GM21786 (cell line): ENCODE measurements at regions not wholly inside any gene's neighbourhood (a gene's known extent, or its start where the extent isn't known, plus 50 kb on each side); places are given as distances from the start of the nearest gene placed in this dataset.

ENCODE experiments used
- ATAC-seq: cut with Tn5 transposase; IDR thresholded peaks from one replicate; pipeline ENCODE4 v1.9.1; 2021; ENCODE audit not compliant: unreplicated experiment

- ATAC-seq = no peak
These were observed 179.4 kb downstream of the ETS1 start for GRCh38 chr11:128407962-128408361.

DNA sequence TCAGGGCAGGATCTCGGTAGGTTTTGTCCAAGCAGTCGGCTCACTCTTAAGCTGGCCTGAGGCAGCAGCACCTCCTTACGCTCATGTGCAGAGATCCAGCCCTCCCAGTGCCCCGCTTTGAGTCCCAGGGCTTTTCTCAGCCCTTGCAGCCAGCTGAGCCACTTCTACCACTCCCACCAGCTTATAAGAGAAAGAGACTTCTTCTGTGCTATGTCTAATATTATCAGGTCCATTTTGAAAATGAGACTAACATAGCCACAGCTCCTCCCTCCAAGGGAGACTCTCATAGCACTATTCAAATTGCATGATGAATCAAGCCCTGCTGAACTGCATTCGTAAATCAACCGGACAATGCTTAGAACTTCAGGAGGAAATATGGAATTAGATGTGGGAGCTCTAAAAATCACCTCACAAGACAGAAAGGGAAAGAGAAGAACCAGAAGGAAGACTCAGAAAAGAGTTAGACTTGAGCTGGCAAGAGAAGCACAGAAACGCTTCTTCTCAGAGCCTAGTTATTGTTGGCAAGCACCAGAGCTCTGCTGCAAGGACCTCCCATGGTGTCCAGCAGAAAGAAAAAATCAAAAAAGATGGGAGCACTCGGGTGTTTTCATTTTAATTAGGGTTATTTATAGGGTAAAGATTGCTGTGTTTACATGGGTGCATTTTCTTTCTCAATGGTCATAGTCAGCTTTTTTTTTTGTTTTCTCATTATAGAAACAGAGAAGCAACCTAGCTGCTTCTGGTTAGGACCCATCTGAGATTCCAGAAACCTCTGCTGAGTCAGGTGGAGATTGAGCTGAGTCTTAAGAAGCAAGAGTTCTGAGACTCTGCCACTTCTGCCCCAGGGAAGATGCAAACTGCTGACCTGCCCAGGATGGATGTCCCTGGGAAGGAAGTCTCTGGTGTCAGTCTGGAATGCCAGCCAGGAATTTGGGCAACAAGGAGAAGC lies 181.4 kb downstream of the ETS1 start:
- ATAC-seq = no peak

DNA sequence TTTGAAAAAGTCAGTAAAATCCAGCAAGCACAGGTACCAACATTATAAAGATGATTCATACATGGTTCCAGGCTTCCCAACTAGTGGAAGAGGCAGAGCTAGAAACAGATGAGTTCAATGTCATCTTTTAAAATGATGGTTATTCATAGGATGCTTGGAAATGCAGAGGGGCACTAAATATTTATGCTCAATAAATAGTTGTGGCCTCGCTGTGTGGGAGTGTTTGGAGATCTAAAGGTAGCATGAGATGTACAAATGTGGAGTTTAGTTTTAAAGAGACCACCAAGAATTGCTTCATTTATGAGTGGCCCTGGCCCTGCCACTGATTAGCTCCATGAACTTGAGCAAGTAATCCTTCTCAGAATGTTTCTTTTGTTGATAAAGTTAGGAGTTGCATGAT lies 182.2 kb downstream of the ETS1 start:
- no peak for ATAC-seq

DNA sequence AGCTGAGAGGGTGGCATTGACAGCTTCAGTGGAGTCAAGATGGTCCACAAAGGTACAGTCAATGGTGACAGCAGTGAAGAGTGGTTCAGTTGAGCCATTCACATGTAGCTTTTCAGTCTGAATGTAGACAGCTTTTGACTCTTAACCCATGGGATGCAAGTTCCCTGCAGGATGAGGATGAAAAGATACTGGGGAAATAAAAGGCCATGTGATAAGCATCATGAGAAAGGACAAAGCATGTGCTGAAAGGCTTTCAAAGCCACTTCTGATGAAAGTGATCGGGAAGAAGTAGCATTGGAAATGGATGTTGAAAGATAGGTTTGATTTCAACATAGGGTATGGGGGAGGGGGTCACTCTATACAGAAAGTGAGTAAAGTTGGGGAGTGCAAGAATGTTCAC lies 182.9 kb downstream of the ETS1 start:
- no peak for ATAC-seq

DNA sequence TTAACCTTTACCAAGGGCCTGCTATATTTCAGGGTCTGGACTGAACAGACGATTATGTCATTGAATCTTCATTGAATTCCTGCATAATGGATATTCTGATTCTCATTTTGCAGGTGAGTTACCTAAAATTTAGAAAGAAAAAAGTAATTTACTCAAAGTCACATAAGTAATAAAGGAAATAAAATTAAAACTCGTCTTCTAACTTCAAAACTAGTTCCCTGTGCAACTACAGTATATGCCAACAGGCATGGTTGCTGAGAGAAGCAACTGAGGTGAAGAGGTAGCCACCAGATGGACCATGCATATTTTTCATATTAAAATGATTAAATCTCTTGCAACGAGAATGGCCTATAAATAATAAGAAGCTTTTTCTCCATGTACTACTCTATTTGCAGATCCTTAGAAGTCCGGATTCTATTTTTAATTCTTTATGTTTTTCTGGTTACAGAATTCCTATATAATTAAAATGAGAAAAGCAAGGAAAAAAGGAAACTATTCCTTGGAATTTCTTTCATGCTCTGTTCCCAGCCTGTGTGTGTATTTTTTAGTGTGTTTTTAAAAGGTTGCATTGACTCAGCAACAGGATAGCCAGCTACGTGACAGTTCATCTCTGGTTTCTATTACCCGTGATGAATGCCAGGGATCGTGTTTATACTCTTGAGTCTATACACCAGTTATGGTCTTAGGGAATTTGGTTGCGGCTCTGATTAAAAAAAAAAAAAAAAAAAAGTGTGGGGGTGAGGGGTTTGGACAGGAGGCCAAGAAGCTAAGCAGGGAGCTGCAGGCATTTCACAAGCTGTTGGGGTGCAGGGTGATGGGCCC lies 186.8 kb downstream of the ETS1 start:
- ATAC-seq = no peak

DNA sequence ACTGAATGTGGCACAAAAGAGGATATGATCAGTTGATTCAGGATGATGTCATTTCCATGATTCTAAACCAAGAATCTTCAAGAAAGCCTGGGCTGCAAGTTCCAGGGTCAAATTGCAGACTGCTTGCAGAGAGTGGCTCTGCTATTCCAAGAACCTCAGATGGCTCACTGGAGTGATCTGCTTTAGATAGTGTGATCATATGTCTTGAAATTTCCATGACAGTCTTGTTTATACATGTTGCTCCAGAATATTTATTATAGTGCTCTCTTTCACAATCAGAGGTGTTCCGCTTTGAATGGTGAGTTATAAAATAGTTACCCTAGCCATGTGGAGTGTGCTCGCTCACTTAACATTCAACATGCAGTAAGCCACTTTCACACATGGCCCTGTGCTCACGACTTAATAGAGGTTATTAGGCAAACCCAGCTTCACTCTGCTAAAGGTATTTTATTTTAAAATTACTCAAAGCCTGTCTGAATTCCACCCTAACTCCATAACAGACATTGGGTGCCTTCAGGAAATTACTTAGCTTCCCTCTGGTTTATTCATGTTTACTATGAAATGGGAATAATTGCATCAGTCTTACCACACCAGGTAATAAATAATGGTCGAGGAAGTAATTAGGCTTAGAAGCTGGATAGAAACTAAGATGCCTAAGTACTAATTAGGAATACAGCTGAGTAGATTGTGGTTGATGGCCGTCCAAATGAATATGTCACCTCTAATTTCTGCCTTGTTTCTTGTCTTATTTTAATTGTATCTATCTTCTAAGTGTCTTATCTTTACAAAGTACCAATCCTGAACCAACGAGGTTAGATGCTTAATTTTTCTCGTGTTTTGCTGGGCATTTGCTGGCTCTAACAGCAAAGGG lies 187.9 kb downstream of the ETS1 start:
- peak; percentile 64 for ATAC-seq

DNA sequence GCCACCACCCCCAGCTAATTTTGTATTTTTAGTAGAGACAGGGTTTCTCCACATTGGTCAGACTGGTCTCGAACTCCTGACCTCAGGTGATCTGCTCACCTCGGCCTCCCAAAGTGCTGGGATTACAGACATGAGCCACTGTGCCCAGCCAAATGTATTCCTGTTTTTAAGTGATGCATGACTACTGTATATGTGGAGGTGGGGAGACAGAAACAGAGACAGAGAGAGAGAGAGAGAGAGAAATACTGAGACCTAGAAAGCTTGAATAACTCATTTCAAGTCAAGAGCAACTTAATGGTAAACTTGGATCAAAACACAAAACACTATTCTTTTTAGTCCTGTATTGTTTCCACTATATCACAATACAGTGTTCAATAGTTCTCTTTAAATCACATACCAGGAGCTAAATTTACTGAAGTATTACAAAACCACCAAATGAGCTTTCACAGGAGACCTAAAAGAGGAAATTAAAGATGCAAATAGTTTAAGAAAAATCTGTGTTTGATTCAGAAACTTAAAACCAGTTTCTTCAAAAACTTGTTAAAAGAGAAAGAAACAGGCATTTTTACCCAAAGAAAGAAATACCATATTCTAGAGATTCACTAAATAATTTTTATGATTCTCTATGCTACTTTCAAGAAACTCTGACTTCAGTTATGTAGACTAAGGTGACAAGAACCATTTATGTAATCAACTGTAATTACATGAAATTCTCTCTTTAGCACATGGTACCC lies 188.7 kb downstream of the ETS1 start:
- ATAC-seq = peak; percentile 51

DNA sequence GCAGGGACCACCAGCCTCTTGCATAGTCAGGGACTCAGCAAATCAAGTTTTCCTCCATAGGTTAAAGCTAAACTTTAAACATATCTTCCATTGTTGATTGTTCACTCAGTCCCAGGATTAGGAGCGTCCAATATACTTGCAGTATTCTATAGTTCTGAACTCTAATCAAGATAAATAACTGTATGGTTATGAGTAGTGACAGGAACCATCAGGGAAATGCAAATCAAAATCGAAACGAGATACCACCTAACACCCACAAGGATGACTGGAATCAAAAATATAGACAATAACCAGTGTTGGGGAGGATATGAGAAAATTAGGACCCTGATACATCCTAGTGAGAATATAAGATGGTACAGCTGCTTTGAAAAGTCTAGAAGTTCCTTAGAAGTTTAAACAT lies 190.0 kb downstream of the ETS1 start:
- ATAC-seq = no peak

DNA sequence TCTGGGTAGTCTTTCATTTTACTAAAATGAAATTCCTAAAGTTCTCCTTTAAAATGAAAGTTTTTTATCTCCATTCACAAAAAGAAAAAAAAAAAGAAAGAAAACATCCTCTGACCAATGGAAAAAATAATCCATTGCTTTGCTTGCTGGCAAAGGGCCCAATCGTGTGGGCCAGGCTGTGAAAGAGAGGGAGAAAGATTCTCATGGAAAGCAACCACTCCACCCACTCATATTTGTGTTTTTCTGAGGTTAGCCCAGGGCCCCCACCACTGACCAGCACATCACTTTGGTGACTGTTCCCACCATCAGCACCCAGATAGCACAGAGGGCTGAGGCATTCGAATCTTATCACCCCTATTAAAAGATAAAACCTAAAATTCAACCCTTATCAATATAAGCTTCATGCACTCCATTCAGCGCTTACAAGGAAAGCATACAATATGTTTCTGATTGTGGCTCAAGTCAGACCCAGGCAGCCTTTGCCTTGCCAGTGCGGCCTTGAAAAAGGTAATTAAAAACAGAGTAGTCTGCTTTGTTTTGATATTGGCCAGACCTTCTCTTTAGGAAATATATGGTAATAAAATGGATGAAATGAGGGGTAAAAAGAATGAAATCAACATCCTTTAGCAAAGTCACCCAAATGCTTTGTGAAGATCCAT lies 192.8 kb downstream of the ETS1 start:
- no peak for ATAC-seq

DNA sequence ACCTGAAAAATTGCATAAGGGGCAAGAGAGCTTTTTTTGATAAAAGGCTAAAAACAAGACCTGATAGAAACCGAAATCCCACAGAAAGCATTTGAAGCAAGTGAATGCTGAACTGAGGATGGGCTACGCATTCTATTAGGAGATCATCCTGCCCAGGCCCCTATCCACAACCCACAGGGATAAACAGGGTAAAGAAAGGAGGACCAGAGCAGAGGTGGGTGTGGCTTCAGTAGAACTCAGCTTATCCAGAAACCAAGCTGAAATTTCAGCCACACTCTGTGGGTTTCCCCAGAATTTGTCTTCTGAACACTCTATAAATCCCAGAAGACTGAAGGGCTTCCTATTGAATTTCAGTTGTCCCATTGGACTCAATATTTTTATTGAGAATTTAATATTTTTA lies 195.1 kb downstream of the ETS1 start:
- no peak for ATAC-seq

GRCh38 chr11:128391811-128392210 lies 195.5 kb downstream of the ETS1 start:
- ATAC-seq = no peak

- no peak for ATAC-seq
These were observed 197.1 kb downstream of the ETS1 start for GRCh38 chr11:128390246-128390645.

DNA sequence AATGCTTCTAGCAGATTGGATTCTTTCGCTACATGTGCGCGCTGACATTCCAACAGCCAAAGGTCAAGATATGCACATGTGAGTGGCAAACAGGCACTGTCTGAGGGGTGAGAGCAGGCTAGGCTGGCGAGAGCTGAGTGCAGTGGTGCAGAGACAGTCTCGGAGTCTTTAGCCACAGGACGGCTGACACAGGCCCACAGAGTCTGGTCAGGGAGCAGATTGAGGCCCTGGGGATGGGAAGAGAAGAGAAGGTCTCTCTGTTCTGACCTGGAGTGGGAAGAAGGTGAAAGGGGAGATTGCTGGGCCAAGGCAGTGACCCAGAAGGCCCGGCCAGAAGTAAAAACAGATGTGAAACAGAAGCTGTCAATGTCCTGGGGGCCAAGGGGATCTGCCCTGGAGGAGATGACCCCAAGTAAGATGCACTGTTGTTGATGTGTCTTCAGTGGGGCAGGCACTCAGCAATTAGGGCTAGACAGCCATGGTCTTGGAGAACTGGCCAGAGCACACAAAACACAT lies 197.8 kb downstream of the ETS1 start:
- ATAC-seq = no peak

- no peak for ATAC-seq
These were observed 199.0 kb downstream of the ETS1 start for GRCh38 chr11:128388206-128388815.

DNA sequence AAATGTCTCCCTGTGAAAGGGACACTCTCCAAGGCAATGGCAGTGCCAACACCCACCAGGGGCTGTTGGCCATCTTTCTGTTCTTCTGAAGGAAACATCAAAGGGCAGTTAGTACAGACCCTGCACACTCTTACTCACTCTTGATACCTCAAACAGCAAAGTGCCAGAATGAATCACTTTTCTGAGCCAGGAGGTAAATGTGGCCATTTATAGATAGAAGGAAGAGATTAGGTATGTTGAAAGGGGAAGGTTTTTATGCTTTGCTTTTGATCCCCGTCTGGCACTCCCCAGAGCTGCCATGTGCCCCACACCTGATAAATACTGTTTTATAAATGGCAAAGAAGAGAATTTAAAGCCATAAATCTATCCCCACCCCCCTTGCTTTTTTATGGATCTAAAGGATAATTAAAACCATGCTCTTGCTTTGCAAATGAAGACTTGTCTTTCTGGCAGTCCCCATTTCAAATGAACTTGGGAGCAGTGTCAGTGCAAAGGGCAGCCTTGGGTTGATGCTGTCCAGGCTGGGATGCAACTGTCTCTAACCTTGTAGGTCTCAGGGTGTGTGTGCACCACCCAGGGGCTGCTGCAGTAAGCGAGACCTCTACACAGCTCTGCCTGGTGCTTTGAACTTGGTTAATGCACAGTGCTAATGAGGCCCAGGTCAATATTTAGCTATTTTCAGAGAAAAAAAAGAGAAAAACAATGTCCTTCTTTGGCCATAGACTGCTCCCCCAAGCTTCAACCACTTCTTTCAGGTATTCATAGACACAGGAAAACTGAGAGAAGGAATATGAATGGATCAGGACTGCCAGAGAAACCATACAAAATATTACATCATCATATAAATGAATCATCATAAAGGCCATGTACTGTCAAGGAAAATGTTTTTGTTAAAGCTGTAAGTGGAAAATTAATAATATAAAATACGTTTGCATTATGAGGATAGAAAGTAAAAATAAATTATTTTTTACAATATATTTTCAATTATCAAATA lies 207.5 kb downstream of the ETS1 start:
- ATAC-seq = no peak

DNA sequence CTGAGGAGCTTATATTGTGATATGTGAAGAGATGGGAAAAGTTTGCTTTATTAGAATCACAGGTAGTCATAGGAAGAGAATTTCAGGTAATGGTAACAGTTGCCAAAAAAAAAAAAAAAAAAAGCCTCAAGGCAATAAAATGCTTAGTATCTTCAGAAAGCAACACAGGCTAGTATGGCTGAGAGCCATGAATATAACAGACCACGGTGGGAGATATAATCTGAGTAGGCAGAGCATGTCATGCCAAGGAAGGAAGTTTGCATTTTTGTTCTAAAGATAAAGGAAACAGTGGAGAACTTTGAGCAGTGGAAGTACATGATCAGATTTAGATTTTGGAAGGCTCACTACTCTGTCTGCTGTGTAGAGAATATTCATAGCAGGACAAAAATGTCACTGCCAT lies 211.4 kb downstream of the ETS1 start:
- no peak for ATAC-seq

- ATAC-seq = no peak
These were observed 213.3 kb downstream of the ETS1 start for GRCh38 chr11:128374026-128374425.

GRCh38 chr11:128372977-128373376 lies 214.4 kb downstream of the ETS1 start:
- ATAC-seq = no peak
